WTC11 (cell line): ENCODE measurements at regions not wholly inside any gene's neighbourhood (a gene's known extent, or its start where the extent isn't known, plus 50 kb on each side); places are given as distances from the start of the nearest gene placed in this dataset.

Experiments used
- ATAC-seq: fragments of 200-7000 bp; cut with Tn5 transposase; 2 replicates; pipeline ENCODE4 v1.10.0; 2021; ENCODE audit warnings: mild to moderate bottlenecking, moderate library complexity
- CTCF ChIA-PET: fragments of 300-600 bp; sonication (Branson Sonifier 250); formaldehyde crosslinking; loops from one replicate; lab custom pipeline; 2021; ENCODE audit warnings: antibody characterized with exemption; lab: Charles Lee
- POLR2A ChIA-PET: fragments of 350-600 bp; sonication (Branson Sonifier 250); formaldehyde crosslinking; loops from one replicate; lab custom pipeline; 2021; ENCODE audit warnings: antibody characterized with exemption; lab: Charles Lee
- DNase-seq: peaks from one replicate; pipeline ENCODE4 v3.0.0; 2021; ENCODE audit warnings: low spot score
- H3K27ac Mint-ChIP-seq: 2 replicates; pipeline ENCODE4 v1.8.0; 2021; ENCODE audit warnings: mixed read lengths
- H3K27me3 Mint-ChIP-seq: 2 replicates; pipeline ENCODE4 v1.8.0; 2021; ENCODE audit warnings: low read depth, mild to moderate bottlenecking, moderate library complexity, mixed read lengths
- H3K36me3 Mint-ChIP-seq: 2 replicates; pipeline ENCODE4 v1.8.0; 2021; ENCODE audit warnings: mixed read lengths
- H3K4me1 Mint-ChIP-seq: 2 replicates; pipeline ENCODE4 v1.8.0; 2022; ENCODE audit warnings: mixed read lengths
- H3K4me3 Mint-ChIP-seq: 2 replicates; pipeline ENCODE4 v1.8.0; 2021; ENCODE audit warnings: mild to moderate bottlenecking, moderate library complexity, mixed read lengths
- H3K9me3 Mint-ChIP-seq: 2 replicates; pipeline ENCODE4 v1.8.0; 2021; ENCODE audit warnings: mixed read lengths
- ARID4B ChIP-seq: sonication (generic); formaldehyde crosslinking; IDR thresholded peaks from 2 replicates; pipeline ENCODE4 v1.8.0; 2023; ENCODE audit warnings: missing genetic modification reagents, mild to moderate bottlenecking, borderline replicate concordance
- CBFB ChIP-seq: sonication (generic); formaldehyde crosslinking; IDR thresholded peaks from 2 replicates; pipeline ENCODE4 v1.8.1; 2022; ENCODE audit warnings: mild to moderate bottlenecking, low read depth, missing genetic modification reagents
- ELF4 ChIP-seq: sonication (generic); formaldehyde crosslinking; IDR thresholded peaks from 2 replicates; pipeline ENCODE4 v1.8.1; 2022; ENCODE audit warnings: low read depth, mild to moderate bottlenecking, moderate library complexity, missing genetic modification reagents
- ERG ChIP-seq: fragments of 250-450 bp; sonication (Bioruptor Pico); IDR thresholded peaks from 2 replicates; pipeline ENCODE4 v1.8.0; 2021; ENCODE audit warnings: mild to moderate bottlenecking
- HMGXB4 ChIP-seq: sonication (generic); formaldehyde crosslinking; IDR thresholded peaks from 2 replicates; pipeline ENCODE4 v1.8.1; 2023; ENCODE audit warnings: mild to moderate bottlenecking, moderate library complexity, missing genetic modification reagents
- KAT7 ChIP-seq: sonication (generic); formaldehyde crosslinking; IDR thresholded peaks from 2 replicates; pipeline ENCODE4 v1.8.1; 2023; ENCODE audit warnings: missing genetic modification reagents, mild to moderate bottlenecking, borderline replicate concordance
- NR1H2 ChIP-seq: sonication (generic); formaldehyde crosslinking; IDR thresholded peaks from 2 replicates; pipeline ENCODE4 v1.9.0; 2021; ENCODE audit warnings: mild to moderate bottlenecking, moderate library complexity, missing genetic modification reagents
- PREB ChIP-seq: sonication (generic); formaldehyde crosslinking; IDR thresholded peaks from 2 replicates; pipeline ENCODE4 v1.8.1; 2022; ENCODE audit warnings: mild to moderate bottlenecking, missing genetic modification reagents, moderate library complexity, borderline replicate concordance
- SOX15 ChIP-seq: fragments of 250-450 bp; sonication (Bioruptor Pico); IDR thresholded peaks from 2 replicates; pipeline ENCODE4 v1.9.0; 2021; ENCODE audit warnings: mild to moderate bottlenecking
- TCF7 ChIP-seq: sonication (generic); formaldehyde crosslinking; IDR thresholded peaks from 2 replicates; pipeline ENCODE4 v1.8.0; 2022; ENCODE audit warnings: mild to moderate bottlenecking, low read depth, missing genetic modification reagents, moderate library complexity
- TF ChIP-seq, protein P1 (sequence below): sonication (generic); formaldehyde crosslinking; IDR thresholded peaks from 2 replicates; pipeline ENCODE4 v1.8.0; 2023; ENCODE audit warnings: mild to moderate bottlenecking, missing genetic modification reagents
- TF ChIP-seq, protein P2 (sequence below): sonication (generic); formaldehyde crosslinking; conservative IDR thresholded peaks from 2 replicates; pipeline ENCODE4 v1.8.1; 2023; ENCODE audit warnings: mild to moderate bottlenecking, low read depth, missing genetic modification reagents, moderate library complexity

DNA sequence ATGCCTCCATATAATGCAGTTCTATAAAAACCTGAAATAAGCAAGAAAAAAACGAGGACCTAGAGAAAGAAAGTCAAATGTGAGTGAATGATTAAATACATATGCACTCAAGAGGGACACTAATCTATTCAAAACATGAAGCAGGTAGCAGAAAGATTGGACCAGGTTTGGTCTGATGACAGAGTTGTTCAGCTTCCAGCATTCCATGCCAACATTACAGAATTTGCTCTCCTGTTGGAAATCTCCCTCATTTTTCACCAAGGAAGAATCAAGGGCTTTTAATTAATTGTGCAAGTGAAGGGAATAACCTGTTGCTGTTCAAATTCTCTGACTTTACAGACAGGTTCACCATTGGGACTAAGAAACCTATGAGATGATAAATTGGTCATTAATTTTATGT is 379.0 kb upstream of the RASGEF1B start:
- Mint-ChIP-seq H3K4me3 (no peak overlapping the region), H3K27ac (no peak overlapping the region), H3K4me1 (peaks cover under 1% of the 10 kb centered on the region; the same call in 1 of the 2 replicates), H3K27me3 (no peaks in the 10 kb centered on the region; the same call in 1 of the 2 replicates), H3K36me3 (peaks cover 37% of the 10 kb centered on the region), H3K9me3 (peaks cover 46% of the 10 kb centered on the region)
- DNase-seq (no peak), ATAC-seq (no peak)
- CTCF ChIA-PET, result no interaction called here
- POLR2A ChIA-PET, result no interaction called here
- TF ChIP-seq, protein P1, sequence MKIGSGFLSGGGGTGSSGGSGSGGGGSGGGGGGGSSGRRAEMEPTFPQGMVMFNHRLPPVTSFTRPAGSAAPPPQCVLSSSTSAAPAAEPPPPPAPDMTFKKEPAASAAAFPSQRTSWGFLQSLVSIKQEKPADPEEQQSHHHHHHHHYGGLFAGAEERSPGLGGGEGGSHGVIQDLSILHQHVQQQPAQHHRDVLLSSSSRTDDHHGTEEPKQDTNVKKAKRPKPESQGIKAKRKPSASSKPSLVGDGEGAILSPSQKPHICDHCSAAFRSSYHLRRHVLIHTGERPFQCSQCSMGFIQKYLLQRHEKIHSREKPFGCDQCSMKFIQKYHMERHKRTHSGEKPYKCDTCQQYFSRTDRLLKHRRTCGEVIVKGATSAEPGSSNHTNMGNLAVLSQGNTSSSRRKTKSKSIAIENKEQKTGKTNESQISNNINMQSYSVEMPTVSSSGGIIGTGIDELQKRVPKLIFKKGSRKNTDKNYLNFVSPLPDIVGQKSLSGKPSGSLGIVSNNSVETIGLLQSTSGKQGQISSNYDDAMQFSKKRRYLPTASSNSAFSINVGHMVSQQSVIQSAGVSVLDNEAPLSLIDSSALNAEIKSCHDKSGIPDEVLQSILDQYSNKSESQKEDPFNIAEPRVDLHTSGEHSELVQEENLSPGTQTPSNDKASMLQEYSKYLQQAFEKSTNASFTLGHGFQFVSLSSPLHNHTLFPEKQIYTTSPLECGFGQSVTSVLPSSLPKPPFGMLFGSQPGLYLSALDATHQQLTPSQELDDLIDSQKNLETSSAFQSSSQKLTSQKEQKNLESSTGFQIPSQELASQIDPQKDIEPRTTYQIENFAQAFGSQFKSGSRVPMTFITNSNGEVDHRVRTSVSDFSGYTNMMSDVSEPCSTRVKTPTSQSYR (CRISPR knock-in tag), result no peak
- no peak for TF ChIP-seq ELF4 (CRISPR knock-in tag)
- no peak for TF ChIP-seq SOX15 (CRISPR knock-in tag)
- no peak for TF ChIP-seq TCF7
- no peak for TF ChIP-seq CBFB (CRISPR knock-in tag)

DNA sequence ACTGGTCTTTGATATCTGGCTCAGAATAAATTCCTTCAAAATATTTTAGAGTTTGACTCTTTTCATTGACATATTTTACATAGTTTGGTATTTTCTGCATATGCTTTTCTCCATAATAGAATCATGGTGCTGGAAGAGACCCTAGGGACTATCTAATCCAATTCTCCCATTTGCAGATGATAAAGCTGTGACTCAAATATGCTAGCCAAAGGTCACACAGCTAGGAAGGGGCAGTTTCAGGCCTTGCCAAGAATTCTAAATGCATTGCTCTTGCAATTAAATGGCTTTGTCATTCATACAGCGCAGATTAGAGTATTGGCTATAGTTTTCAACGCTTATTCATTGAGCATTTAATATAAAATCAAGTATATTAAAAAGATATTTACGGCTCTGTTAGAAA is 374.1 kb upstream of the RASGEF1B start:
- H3K4me3 Mint-ChIP-seq, result no peak overlapping the region
- no peaks in the 10 kb centered on the region for H3K27me3 Mint-ChIP-seq
- DNase-seq (no peak), ATAC-seq (no peak)
- ChIA-PET CTCF (interaction anchor here (1.2 to 2.2 kb wide), 4 partner anchors 68 to 379 kb away, joined by 3 to 28 read pairs (median 10); partner anchors contain the start of gene RASGEF1B), POLR2A (no interaction called here)
- H3K27ac Mint-ChIP-seq, result no peak overlapping the region
- no peaks in the 10 kb centered on the region for H3K36me3 Mint-ChIP-seq
- peaks cover 2% of the 10 kb centered on the region; the same call in 1 of the 2 replicates for H3K9me3 Mint-ChIP-seq
- H3K4me1 Mint-ChIP-seq, result peaks cover 8% of the 10 kb centered on the region; the same call in 1 of the 2 replicates
- TF ChIP-seq NR1H2 (CRISPR knock-in tag), result no peak
- TF ChIP-seq ARID4B, result no peak
- TF ChIP-seq, protein P2, sequence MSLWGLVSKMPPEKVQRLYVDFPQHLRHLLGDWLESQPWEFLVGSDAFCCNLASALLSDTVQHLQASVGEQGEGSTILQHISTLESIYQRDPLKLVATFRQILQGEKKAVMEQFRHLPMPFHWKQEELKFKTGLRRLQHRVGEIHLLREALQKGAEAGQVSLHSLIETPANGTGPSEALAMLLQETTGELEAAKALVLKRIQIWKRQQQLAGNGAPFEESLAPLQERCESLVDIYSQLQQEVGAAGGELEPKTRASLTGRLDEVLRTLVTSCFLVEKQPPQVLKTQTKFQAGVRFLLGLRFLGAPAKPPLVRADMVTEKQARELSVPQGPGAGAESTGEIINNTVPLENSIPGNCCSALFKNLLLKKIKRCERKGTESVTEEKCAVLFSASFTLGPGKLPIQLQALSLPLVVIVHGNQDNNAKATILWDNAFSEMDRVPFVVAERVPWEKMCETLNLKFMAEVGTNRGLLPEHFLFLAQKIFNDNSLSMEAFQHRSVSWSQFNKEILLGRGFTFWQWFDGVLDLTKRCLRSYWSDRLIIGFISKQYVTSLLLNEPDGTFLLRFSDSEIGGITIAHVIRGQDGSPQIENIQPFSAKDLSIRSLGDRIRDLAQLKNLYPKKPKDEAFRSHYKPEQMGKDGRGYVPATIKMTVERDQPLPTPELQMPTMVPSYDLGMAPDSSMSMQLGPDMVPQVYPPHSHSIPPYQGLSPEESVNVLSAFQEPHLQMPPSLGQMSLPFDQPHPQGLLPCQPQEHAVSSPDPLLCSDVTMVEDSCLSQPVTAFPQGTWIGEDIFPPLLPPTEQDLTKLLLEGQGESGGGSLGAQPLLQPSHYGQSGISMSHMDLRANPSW (CRISPR knock-in tag), result no peak
- no peak for TF ChIP-seq HMGXB4 (CRISPR knock-in tag)
- no peak for TF ChIP-seq ERG (CRISPR knock-in tag)
- TF ChIP-seq, protein P1 (CRISPR knock-in tag), result no peak
- no peak for TF ChIP-seq PREB
- TF ChIP-seq KAT7 (CRISPR knock-in tag), result no peak
